Cardiac muscle cell (in vitro differentiated cells and primary cell): ENCODE measurements at regions not wholly inside any gene's neighbourhood (a gene's known extent, or its start where the extent isn't known, plus 50 kb on each side); places are given as distances from the start of the nearest gene placed in this dataset.

Experiments used
- DNase-seq, 2 donors: peaks; one replicate each; pipeline versions ENCODE4 v3.0.0 to v3.0.0-alpha.2; 2010 to 2017; ENCODE audit warnings: low read depth in 1 of 2, low spot score in 1 of 2
- H3K27ac ChIP-seq: fragments of 200-600 bp; sonication (generic); 2 replicates; pipeline ENCODE4 v1.5.1; 2016
- H3K27me3 ChIP-seq: fragments of 200-600 bp; sonication (generic); 2 replicates; pipeline ENCODE4 v1.6.0; 2016; ENCODE audit warnings: control low read depth
- H3K36me3 ChIP-seq: fragments of 200-600 bp; sonication (generic); 2 replicates; pipeline ENCODE4 v1.5.1; 2016; ENCODE audit warnings: control low read depth
- H3K4me1 ChIP-seq: fragments of 200-600 bp; sonication (generic); 2 replicates; pipeline ENCODE4 v1.8.1; 2017; ENCODE audit warnings: low read depth, mild to moderate bottlenecking, mixed run types
- H3K4me3 ChIP-seq: fragments of 200-600 bp; sonication (generic); 2 replicates; pipeline ENCODE4 v1.5.1; 2016; ENCODE audit warnings: mild to moderate bottlenecking
- H3K9me3 ChIP-seq: fragments of 200-600 bp; sonication (generic); 2 replicates; pipeline ENCODE4 v1.5.1; 2017; ENCODE audit warnings: low read depth, mild to moderate bottlenecking, control low read depth
- TF ChIP-seq, protein P1 (sequence below): IDR thresholded peaks from 2 replicates; pipeline ENCODE4 v1.5.1; 2012; ENCODE audit warnings: low read depth, mild to moderate bottlenecking, low read length

- DNase-seq = peak in 1 of 2 donors; percentile 55
- Histone ChIP-seq H3K9me3 (no peaks in the 10 kb centered on the region), H3K4me3 (no peak overlapping the region), H3K36me3 (no peaks in the 10 kb centered on the region), H3K4me1 (no peaks in the 10 kb centered on the region), H3K27me3 (no peaks in the 10 kb centered on the region), H3K27ac (no peak overlapping the region)
- TF ChIP-seq, protein P1, sequence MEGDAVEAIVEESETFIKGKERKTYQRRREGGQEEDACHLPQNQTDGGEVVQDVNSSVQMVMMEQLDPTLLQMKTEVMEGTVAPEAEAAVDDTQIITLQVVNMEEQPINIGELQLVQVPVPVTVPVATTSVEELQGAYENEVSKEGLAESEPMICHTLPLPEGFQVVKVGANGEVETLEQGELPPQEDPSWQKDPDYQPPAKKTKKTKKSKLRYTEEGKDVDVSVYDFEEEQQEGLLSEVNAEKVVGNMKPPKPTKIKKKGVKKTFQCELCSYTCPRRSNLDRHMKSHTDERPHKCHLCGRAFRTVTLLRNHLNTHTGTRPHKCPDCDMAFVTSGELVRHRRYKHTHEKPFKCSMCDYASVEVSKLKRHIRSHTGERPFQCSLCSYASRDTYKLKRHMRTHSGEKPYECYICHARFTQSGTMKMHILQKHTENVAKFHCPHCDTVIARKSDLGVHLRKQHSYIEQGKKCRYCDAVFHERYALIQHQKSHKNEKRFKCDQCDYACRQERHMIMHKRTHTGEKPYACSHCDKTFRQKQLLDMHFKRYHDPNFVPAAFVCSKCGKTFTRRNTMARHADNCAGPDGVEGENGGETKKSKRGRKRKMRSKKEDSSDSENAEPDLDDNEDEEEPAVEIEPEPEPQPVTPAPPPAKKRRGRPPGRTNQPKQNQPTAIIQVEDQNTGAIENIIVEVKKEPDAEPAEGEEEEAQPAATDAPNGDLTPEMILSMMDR = no peak
Measured at GRCh38 chr12:91565246-91565645, 382.6 kb upstream of the DCN start.

- Histone ChIP-seq H3K4me3 (no peak overlapping the region), H3K27me3 (no peaks in the 10 kb centered on the region), H3K36me3 (no peaks in the 10 kb centered on the region), H3K27ac (no peak overlapping the region), H3K4me1 (no peaks in the 10 kb centered on the region), H3K9me3 (no peaks in the 10 kb centered on the region)
- DNase-seq = no peak
- TF ChIP-seq, protein P1 = no peak
Measured at GRCh38 chr12:91563011-91563765, 380.6 kb upstream of the DCN start.

- Histone ChIP-seq H3K9me3 (no peaks in the 10 kb centered on the region), H3K4me3 (no peak overlapping the region), H3K4me1 (no peaks in the 10 kb centered on the region), H3K36me3 (no peaks in the 10 kb centered on the region), H3K27ac (no peak overlapping the region), H3K27me3 (no peaks in the 10 kb centered on the region)
- DNase-seq = no peak
- TF ChIP-seq, protein P1 = no peak
Measured at GRCh38 chr12:91562476-91562875, 379.9 kb upstream of the DCN start.

GRCh38 chr12:91561958-91562325, 379.3 kb upstream of the DCN start:
- Histone ChIP-seq H3K9me3 (no peaks in the 10 kb centered on the region), H3K27ac (no peak overlapping the region), H3K4me3 (no peak overlapping the region), H3K27me3 (no peaks in the 10 kb centered on the region), H3K36me3 (no peaks in the 10 kb centered on the region), H3K4me1 (no peaks in the 10 kb centered on the region)
- DNase-seq = no peak
- TF ChIP-seq, protein P1 = no peak

GRCh38 chr12:91561301-91561957, 378.8 kb upstream of the DCN start:
- Histone ChIP-seq H3K27me3 (no peaks in the 10 kb centered on the region), H3K27ac (no peak overlapping the region), H3K4me3 (no peak overlapping the region), H3K4me1 (no peaks in the 10 kb centered on the region), H3K9me3 (no peaks in the 10 kb centered on the region), H3K36me3 (no peaks in the 10 kb centered on the region)
- TF ChIP-seq, protein P1 = no peak
- no peak for DNase-seq
